Mesothelial cell of epicardium (in vitro differentiated cells): ENCODE measurements at regions not wholly inside any gene's neighbourhood (a gene's known extent, or its start where the extent isn't known, plus 50 kb on each side); places are given as distances from the start of the nearest gene placed in this dataset.

Experiments
- DNase-seq, 2 experiments: peaks; one replicate each; pipeline ENCODE4 v3.0.0; 2021; ENCODE audit warnings: low spot score in 2 of 2; ENCODE audit not compliant: unreplicated experiment in 2 of 2
- H3K27ac Mint-ChIP-seq: 2 replicates; pipeline ENCODE4 v1.8.0; 2021; ENCODE audit warnings: mixed read lengths
- H3K27me3 Mint-ChIP-seq: 2 replicates; pipeline ENCODE4 v1.8.0; 2021; ENCODE audit warnings: low read depth, mixed read lengths
- H3K36me3 Mint-ChIP-seq: 2 replicates; pipeline ENCODE4 v1.8.0; 2021; ENCODE audit warnings: mixed read lengths
- H3K4me1 Mint-ChIP-seq: 2 replicates; pipeline ENCODE4 v1.8.0; 2021; ENCODE audit warnings: mixed read lengths
- H3K4me3 Mint-ChIP-seq: 2 replicates; pipeline ENCODE4 v1.8.0; 2021; ENCODE audit warnings: mild to moderate bottlenecking, moderate library complexity, mixed read lengths
- H3K9me3 Mint-ChIP-seq: 2 replicates; pipeline ENCODE4 v1.8.0; 2021; ENCODE audit warnings: mixed read lengths
- CTCF ChIP-seq: fragments of 200-600 bp; sonication (generic); IDR thresholded peaks from one replicate; pipeline ENCODE4 v1.5.0; 2021; ENCODE audit warnings: antibody characterized with exemption; ENCODE audit not compliant: unreplicated experiment

GRCh38 chr12:107552263-107552662, 133.3 kb upstream of the PWP1 start:
- Mint-ChIP-seq H3K36me3 (no peaks in the 10 kb centered on the region), H3K4me1 (no peaks in the 10 kb centered on the region), H3K4me3 (no peak overlapping the region), H3K27ac (no peak overlapping the region), H3K9me3 (peaks cover 6% of the 10 kb centered on the region), H3K27me3 (peaks cover 11% of the 10 kb centered on the region)
- no peak for TF ChIP-seq CTCF
- no peak for DNase-seq

- no peaks in the 10 kb centered on the region for H3K4me1 Mint-ChIP-seq
- no peak overlapping the region for H3K27ac Mint-ChIP-seq
- H3K36me3 Mint-ChIP-seq, result no peaks in the 10 kb centered on the region
- H3K27me3 Mint-ChIP-seq, result peaks cover 11% of the 10 kb centered on the region
- no peak for TF ChIP-seq CTCF
- peaks cover 6% of the 10 kb centered on the region for H3K9me3 Mint-ChIP-seq
- no peak for DNase-seq
- H3K4me3 Mint-ChIP-seq, result no peak overlapping the region
Measured at GRCh38 chr12:107553211-107553765, 132.3 kb upstream of the PWP1 start.

GRCh38 chr12:107554941-107555340, 130.7 kb upstream of the PWP1 start:
- Mint-ChIP-seq H3K9me3 (no peaks in the 10 kb centered on the region), H3K4me1 (no peaks in the 10 kb centered on the region), H3K27me3 (peaks cover 11% of the 10 kb centered on the region), H3K4me3 (no peak overlapping the region), H3K36me3 (no peaks in the 10 kb centered on the region), H3K27ac (no peak overlapping the region)
- no peak for DNase-seq
- TF ChIP-seq CTCF, result no peak

- H3K27me3 Mint-ChIP-seq, result peaks cover 11% of the 10 kb centered on the region
- TF ChIP-seq CTCF, result no peak
- no peak overlapping the region for H3K4me3 Mint-ChIP-seq
- H3K27ac Mint-ChIP-seq, result no peak overlapping the region
- DNase-seq, result no peak
- no peaks in the 10 kb centered on the region for H3K9me3 Mint-ChIP-seq
- no peaks in the 10 kb centered on the region for H3K36me3 Mint-ChIP-seq
- H3K4me1 Mint-ChIP-seq, result peaks cover 14% of the 10 kb centered on the region
Measured at GRCh38 chr12:107557026-107557425, 128.6 kb upstream of the PWP1 start.

DNA sequence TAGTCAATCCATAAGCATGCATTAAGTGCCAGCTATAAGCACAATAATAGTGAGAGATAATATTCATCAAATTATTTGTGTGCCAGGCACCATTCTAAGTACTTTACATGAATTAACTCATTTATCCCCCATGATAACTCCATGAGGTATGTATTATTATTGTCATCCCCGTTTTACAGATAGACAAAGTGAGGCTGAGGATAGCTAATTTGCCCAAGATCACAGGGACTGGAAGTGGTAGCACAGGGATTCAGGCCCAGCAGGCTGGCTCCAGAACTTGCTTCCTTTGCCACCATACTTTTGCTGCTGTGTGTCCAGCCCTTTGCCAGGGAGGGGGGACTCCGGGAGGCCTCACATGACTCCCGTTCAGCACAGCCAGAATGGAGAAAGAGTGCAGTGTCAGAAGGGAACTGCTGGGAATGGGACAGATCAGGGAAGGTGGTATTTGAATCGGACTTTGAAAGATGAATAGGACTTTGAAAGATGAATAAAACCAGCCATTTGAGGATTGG, 128.0 kb upstream of the PWP1 start:
- Mint-ChIP-seq H3K4me1 (peaks cover 14% of the 10 kb centered on the region), H3K36me3 (no peaks in the 10 kb centered on the region), H3K9me3 (no peaks in the 10 kb centered on the region), H3K27me3 (peaks cover 7% of the 10 kb centered on the region), H3K4me3 (no peak overlapping the region), H3K27ac (no peak overlapping the region)
- TF ChIP-seq CTCF, result no peak
- no peak for DNase-seq
